DMS 273 (cell line): ENCODE measurements at regions not wholly inside any gene's neighbourhood (a gene's known extent, or its start where the extent isn't known, plus 50 kb on each side); places are given as distances from the start of the nearest gene placed in this dataset.
A peak's percentile ranks its signal among the peaks of the same experiment; 100 is the strongest.
"Not testable (repeated sequence)": the region's sequence is repeated elsewhere in the genome, so short reads cannot be mapped to it uniquely, and the experiment has no call there.

Experiments
- DNase-seq: peaks from one replicate; lab custom pipeline; 2025; ENCODE audit not compliant: unreplicated experiment; lab: John Stamatoyannopoulos, UW

- DNase-seq = peak; percentile 31
Measured at GRCh38 chr3:166554023-166554422, 716.8 kb upstream of the BCHE start.

- no peak for DNase-seq
Measured at GRCh38 chr3:166533740-166534139, 696.5 kb upstream of the BCHE start.

- peak; percentile 22 for DNase-seq
Measured at GRCh38 chr3:166531730-166532129, 694.5 kb upstream of the BCHE start.

GRCh38 chr3:166527325-166527724, 690.1 kb upstream of the BCHE start:
- DNase-seq = peak; percentile 24

- DNase-seq = no peak
Measured at GRCh38 chr3:166526881-166527280, 689.7 kb upstream of the BCHE start.

GRCh38 chr3:166522017-166522416, 684.8 kb upstream of the BCHE start:
- no peak for DNase-seq

- no peak for DNase-seq
Measured at GRCh38 chr3:166519443-166519842, 682.2 kb upstream of the BCHE start.

- no peak for DNase-seq
Measured at GRCh38 chr3:166518040-166518439, 680.8 kb upstream of the BCHE start.

- peak; percentile 22 for DNase-seq
Measured at GRCh38 chr3:166510382-166510781, 673.2 kb upstream of the BCHE start.

- DNase-seq = not testable (repeated sequence)
Measured at GRCh38 chr3:166500420-166500819, 663.2 kb upstream of the BCHE start.

GRCh38 chr3:166499636-166500035, 662.4 kb upstream of the BCHE start:
- no peak for DNase-seq

GRCh38 chr3:166498446-166498845, 661.2 kb upstream of the BCHE start:
- no peak for DNase-seq

GRCh38 chr3:166489826-166490225, 652.6 kb upstream of the BCHE start:
- no peak for DNase-seq

- no peak for DNase-seq
Measured at GRCh38 chr3:166488977-166489672, 651.9 kb upstream of the BCHE start.

- DNase-seq = no peak
Measured at GRCh38 chr3:166484470-166484869, 647.2 kb upstream of the BCHE start.

GRCh38 chr3:166481340-166481739, 644.1 kb upstream of the BCHE start:
- DNase-seq = no peak

- no peak for DNase-seq
Measured at GRCh38 chr3:166478356-166478755, 641.1 kb upstream of the BCHE start.

- no peak for DNase-seq
Measured at GRCh38 chr3:166473501-166473900, 636.3 kb upstream of the BCHE start.

GRCh38 chr3:166472015-166472414, 634.8 kb upstream of the BCHE start:
- DNase-seq = no peak

- DNase-seq = peak; percentile 38
Measured at GRCh38 chr3:166471074-166471767, 634.0 kb upstream of the BCHE start.

- no peak for DNase-seq
Measured at GRCh38 chr3:166462891-166463470, 625.8 kb upstream of the BCHE start.

GRCh38 chr3:166461626-166462025, 624.4 kb upstream of the BCHE start:
- DNase-seq = no peak
